NCI-H1436 treated with DMSO at 0.1 percent for 48 hours (cell line): ENCODE measurements at regions not wholly inside any gene's neighbourhood (a gene's known extent, or its start where the extent isn't known, plus 50 kb on each side); places are given as distances from the start of the nearest gene placed in this dataset.
"Not testable (repeated sequence)": the region's sequence is repeated elsewhere in the genome, so short reads cannot be mapped to it uniquely, and the experiment has no call there.

Experiments
- DNase-seq: peaks from one replicate; lab custom pipeline; 2025; lab: John Stamatoyannopoulos, UW

- no peak for DNase-seq
Observed at GRCh38 chr7:120185940-120186682, 86.9 kb upstream of the KCND2 start.

DNA sequence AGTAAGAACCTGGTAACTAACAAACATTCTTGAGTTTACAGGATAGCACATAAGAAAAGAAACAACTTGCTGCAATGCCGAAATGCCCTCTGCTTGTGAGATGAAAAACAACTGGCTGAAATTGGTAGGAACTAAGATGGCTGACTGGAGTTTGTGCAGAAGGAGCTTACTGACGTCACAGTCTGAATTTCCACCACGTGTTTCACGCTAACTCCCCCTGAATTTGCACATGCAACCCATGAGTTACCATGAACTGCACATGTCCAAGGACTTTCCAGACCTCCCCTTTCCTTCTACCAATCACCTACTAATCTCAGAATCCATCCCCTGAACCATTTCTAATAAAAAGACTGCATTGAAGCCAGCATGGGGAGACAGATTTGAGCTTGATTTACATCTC is 86.3 kb upstream of the KCND2 start:
- no peak for DNase-seq

GRCh38 chr7:120189623-120190022 is 83.4 kb upstream of the KCND2 start:
- no peak for DNase-seq

GRCh38 chr7:120190109-120190508 is 82.9 kb upstream of the KCND2 start:
- no peak for DNase-seq

- no peak for DNase-seq
Observed at GRCh38 chr7:120190566-120190965, 82.4 kb upstream of the KCND2 start.

DNA sequence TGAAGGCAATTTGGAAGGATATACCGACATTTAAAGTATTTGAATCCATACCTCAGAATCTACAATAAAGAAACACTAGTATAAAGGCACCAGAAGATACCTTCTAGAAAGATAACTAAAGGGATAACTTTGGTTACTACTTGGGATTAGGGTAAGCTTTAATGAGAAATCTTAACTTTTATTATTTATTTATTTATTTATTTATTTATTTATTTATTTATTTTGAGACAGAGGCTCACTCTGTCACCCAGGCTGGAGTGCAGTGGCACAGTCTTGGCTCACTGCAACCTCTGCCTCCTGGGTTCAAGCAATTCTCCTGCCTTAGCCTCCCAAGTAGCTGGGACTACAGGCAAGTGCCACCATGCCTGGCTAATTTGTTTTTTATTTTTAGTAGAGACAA is 81.6 kb upstream of the KCND2 start:
- not testable (repeated sequence) for DNase-seq

DNA sequence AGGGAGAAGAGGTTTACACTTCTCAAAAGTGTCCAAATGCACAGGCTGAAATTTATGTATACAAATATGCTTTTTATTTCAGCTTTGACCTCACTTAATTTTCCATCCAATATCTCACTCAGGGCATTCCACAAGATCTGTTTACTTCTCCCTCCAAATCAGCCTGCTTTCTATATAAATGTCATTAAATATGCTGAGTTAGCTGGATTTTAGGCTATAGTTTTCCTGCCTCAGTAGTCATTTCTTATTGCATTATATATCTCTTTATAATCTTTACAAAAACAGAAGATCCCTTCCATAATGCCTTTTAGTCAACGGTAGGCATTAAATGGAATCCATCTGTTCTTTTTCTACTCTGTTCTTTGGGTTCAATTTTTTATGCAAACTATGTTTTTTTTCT is 71.7 kb upstream of the KCND2 start:
- DNase-seq: no peak

DNA sequence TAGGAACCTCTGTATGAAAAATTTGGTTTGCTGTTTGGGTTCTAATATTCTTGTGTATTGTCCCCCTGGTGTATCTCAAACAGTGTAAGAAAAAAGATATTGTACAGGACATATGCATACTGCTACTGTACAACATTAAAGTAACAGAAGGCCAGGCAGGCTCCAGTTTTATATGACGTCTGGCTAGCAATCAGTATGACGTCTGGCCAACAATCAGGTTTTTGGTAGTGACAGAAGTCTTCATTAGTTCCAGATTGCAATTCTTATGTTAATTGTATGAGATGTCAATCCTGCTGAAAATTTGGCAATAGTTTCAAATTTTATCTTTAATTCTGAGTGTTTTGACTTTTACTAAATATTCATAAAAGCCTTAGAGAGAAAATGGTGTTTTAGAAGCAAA is 67.9 kb upstream of the KCND2 start:
- DNase-seq: no peak

DNA sequence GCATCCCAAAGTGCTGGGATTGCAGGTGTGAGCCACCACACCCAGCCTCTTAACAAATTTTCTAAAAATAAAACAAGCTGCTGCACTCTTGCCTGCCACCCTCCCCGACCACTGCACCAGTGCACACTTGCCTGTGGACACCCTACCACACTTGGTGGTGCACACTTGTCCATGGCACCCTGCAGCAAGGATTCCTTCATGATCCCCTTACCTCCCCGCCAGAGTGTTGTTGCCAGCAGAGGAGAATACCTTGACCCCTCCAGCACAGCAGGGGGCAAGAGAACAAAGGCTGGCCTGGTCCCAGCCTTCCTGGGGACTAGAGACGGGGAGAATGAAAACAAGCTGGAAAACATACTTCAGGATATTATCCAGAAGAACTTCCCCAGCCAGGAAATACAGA is 65.9 kb upstream of the KCND2 start:
- no peak for DNase-seq

GRCh38 chr7:120215654-120216053 is 57.3 kb upstream of the KCND2 start:
- DNase-seq: no peak

DNA sequence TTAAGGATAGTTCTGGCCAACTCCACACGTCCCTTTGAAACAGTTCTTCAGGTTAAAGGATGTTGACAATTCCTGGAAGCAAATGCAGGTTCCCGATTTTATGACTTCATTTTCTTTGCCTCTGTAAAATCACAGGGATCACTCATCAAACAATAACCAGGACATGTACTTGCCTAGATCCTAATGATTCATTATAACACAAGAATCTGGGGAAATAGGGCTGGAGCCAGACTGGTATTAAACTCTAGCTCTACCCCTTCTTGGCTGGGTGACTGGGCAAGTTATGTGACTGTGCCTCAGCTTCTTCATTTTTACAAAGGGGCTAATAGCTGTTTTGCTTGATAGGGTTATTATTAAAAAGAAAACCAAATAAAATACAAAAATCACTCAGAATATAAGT is 56.0 kb upstream of the KCND2 start:
- no peak for DNase-seq

DNA sequence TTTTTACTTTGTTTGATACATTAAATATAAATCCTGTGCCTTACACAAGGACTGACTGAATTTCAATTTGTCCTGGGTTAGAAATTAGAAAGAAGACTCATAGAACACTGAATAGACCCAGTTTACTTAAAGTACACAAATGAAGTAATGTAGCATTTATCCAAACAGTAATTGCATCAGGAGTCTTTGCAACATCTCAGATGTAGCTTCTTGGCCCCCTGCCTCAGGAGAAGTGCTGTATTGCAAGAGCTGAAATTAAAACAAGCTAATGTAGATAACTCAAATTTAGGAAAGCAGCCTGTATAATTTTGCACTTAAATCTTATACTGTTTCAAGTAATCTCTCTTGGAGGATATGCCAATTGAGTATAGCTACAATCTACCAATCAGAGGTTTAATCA is 54.3 kb upstream of the KCND2 start:
- DNase-seq: no peak

DNA sequence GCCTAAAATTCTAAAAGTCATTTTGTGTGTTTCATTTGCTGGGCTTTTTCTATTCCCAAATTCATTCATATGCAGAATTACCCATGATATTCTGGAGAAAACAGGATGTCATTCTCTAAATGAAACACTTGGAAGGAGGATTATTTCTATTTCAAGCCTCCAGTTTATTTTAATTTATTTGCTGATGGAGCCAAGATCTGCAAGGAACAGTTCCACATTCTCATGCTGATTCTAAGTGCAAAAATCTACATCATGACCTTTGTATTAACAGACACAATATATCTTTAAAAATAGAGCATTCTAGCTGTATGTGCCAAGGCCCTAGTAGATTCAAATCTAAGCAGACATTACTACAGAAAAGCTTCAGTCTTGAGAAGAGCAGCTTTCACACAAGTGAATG is 51.3 kb upstream of the KCND2 start:
- DNase-seq: no peak
